AG09309 (cell line): ENCODE measurements at regions not wholly inside any gene's neighbourhood (a gene's known extent, or its start where the extent isn't known, plus 50 kb on each side); places are given as distances from the start of the nearest gene placed in this dataset.

Source experiments
- DNase-seq: peaks from one replicate; pipeline ENCODE4 v3.0.0-alpha.2; 2010; ENCODE audit warnings: low read depth
- H3K4me3 ChIP-seq: 2 replicates; pipeline ENCODE4 v1.5.1; 2011; ENCODE audit warnings: mild to moderate bottlenecking, low read depth, low read length, moderate library complexity; ENCODE audit not compliant: control insufficient read depth
- TF ChIP-seq, protein P1 (sequence below): IDR thresholded peaks from 2 replicates; pipeline ENCODE4 v1.5.1; 2011; ENCODE audit warnings: mild to moderate bottlenecking, low read depth, low read length, inconsistent platforms; ENCODE audit not compliant: insufficient read depth, control insufficient read depth; ENCODE audit errors: missing control alignments

DNA sequence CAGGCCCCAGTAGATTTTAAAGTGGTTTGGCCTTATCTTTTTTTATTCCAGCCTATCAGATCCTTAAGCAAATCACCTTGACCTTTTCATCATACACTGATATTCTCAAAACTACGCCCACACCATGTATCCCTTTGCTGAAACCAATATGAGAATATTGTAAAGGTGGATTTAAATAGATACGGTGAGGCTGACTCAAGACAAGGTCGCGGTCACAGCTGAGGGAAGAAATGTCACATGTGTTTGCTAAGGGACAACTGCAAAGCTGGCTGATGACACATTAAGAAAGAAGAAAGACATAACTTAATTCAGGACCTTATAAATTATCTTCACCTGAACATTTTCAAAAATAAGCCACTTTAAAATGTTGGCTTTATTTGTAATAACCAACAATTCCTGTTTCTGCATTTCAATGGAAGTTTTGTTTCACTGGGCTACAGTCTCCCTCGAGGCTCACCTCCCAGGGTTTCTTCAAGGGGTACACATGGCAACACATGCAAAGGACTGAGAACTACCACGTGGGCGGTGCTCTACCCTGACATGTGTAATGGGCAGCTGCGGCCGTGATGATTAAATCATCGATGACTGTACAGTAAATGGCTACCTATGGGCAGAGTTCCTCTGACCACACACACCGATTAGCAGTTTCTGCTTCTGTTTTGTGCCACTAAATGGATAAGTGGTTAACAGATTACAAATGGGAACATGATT, 189.5 kb downstream of the SIPA1L2 start:
- TF ChIP-seq, protein P1, sequence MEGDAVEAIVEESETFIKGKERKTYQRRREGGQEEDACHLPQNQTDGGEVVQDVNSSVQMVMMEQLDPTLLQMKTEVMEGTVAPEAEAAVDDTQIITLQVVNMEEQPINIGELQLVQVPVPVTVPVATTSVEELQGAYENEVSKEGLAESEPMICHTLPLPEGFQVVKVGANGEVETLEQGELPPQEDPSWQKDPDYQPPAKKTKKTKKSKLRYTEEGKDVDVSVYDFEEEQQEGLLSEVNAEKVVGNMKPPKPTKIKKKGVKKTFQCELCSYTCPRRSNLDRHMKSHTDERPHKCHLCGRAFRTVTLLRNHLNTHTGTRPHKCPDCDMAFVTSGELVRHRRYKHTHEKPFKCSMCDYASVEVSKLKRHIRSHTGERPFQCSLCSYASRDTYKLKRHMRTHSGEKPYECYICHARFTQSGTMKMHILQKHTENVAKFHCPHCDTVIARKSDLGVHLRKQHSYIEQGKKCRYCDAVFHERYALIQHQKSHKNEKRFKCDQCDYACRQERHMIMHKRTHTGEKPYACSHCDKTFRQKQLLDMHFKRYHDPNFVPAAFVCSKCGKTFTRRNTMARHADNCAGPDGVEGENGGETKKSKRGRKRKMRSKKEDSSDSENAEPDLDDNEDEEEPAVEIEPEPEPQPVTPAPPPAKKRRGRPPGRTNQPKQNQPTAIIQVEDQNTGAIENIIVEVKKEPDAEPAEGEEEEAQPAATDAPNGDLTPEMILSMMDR = no peak
- no peak overlapping the region for H3K4me3 ChIP-seq
- no peak for DNase-seq

DNA sequence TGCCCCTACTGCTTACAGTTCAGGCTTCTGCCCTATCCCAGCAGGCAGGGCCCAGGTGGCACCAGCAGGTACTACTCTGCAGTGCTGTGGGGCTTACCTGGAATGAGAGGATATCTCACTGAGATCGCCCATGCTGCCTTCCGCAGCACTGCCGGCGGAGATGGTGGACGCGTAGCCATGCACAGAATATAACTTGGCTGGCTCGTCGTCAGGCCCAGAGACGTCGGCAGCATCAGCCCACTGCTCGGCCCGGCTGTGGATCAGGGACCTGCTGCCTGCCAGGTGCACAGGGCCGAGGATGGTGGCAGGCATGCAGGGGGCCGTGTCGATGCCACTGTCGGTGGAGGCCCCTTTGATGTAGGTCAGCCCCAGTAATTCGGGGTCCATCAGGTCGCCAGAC, 190.9 kb downstream of the SIPA1L2 start:
- no peak overlapping the region for H3K4me3 ChIP-seq
- TF ChIP-seq, protein P1 = no peak
- DNase-seq = no peak

DNA sequence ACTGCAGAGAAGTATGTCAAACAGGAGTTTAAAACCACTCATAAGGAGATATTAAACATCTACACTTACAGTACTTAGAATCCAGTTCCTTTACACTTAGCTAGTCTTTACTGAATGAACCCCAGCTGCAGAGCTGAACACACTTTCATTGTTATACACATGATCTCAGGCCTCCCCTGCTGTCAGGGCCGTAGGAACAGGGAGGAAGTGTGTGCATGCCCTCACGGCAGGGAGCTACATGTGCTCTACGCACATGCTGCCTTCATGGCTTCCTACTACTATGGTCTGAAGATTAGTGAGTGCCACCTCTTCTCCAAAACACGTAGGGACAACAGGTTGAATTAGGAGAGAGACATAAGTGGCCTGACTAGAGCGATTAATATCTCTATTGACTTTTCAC, 191.5 kb downstream of the SIPA1L2 start:
- no peak for DNase-seq
- no peak overlapping the region for H3K4me3 ChIP-seq
- TF ChIP-seq, protein P1 = no peak

DNA sequence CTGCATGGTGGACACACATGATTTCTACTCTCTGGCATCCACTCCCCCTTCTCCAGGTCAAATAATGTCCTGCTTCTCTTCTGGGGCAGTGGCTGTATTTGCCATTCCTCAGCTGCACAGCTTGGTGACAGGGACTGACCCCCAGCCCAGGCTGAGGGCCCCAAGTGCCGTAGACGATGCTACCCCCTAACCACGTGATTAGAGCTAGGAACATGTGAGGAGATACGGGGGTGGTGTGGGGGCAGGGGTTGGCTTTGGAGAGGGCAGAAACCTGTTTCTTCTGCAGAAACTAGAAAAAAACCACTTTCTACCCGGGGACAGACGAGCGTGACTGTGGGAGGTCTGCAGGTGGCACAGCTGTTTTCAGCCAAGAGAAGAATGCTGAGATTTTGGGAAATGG, 192.4 kb downstream of the SIPA1L2 start:
- no peak for DNase-seq
- TF ChIP-seq, protein P1 = no peak
- H3K4me3 ChIP-seq = no peak overlapping the region

DNA sequence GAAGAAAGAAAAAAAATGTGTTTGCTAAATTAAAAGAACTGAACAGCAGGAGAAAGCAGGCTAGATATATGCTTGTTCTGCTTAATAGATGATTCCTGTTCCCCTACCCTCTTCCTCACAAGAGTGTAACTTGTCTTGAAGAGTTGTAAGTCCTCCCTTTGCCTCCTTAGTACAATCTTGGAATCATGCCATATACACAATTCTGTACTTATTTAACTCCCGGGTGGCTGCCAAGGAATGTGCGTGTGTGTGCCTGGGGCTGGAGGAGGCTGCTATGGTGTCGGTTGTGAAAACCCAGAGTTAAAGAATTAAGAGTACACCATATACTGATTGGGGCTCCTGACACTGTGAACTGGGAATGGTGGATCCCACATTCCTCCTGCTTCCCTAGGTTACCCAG, 194.2 kb downstream of the SIPA1L2 start:
- DNase-seq = no peak
- no peak overlapping the region for H3K4me3 ChIP-seq
- TF ChIP-seq, protein P1 = no peak

DNA sequence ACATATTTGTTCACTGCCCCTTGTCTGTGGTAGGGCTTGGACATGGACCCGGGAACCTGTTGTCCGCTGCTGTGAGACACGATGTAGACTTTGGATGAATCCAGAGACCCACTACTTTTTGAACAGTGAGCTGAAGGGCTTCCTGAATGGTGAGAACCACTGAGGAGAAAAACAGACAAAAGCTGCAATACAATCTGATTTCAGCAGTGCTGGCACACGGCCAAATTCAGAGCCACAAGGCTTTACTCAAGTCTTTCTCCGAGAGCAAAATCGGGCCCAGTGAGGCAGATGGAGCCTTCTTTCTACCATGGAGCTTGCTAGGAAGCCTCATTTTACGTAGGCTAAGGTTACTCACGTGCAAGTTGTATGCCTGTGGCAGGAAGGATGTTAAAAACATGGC, 197.6 kb downstream of the SIPA1L2 start:
- no peak for DNase-seq
- TF ChIP-seq, protein P1 = no peak
- no peak overlapping the region for H3K4me3 ChIP-seq

DNA sequence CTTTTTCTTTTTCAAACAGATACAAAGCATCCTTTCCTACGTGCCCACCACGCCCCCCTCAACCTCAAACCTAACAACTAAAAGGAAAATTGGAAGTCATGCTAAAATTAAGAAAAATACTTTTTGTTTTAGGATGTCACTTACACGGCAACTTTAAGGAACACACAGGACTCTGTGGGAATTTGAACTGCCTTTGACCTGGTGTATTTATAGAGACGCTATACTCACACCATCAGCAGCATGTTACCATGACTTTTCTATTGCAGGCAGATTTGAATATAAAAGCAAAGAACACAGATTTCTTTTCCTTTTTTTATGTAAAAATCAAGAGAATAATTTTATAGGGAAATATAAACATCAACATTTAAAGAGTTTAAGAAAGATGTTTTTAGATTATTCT, 198.2 kb downstream of the SIPA1L2 start:
- no peak overlapping the region for H3K4me3 ChIP-seq
- TF ChIP-seq, protein P1 = no peak
- DNase-seq = no peak
